NOMO-1 treated with DMSO at 0.1 percent for 48 hours (cell line): ENCODE measurements at regions not wholly inside any gene's neighbourhood (a gene's known extent, or its start where the extent isn't known, plus 50 kb on each side); places are given as distances from the start of the nearest gene placed in this dataset.
"Not testable (repeated sequence)": the region's sequence is repeated elsewhere in the genome, so short reads cannot be mapped to it uniquely, and the experiment has no call there.

Experiments used
- DNase-seq: peaks from one replicate; lab custom pipeline; 2025; ENCODE audit not compliant: unreplicated experiment; lab: John Stamatoyannopoulos, UW

DNA sequence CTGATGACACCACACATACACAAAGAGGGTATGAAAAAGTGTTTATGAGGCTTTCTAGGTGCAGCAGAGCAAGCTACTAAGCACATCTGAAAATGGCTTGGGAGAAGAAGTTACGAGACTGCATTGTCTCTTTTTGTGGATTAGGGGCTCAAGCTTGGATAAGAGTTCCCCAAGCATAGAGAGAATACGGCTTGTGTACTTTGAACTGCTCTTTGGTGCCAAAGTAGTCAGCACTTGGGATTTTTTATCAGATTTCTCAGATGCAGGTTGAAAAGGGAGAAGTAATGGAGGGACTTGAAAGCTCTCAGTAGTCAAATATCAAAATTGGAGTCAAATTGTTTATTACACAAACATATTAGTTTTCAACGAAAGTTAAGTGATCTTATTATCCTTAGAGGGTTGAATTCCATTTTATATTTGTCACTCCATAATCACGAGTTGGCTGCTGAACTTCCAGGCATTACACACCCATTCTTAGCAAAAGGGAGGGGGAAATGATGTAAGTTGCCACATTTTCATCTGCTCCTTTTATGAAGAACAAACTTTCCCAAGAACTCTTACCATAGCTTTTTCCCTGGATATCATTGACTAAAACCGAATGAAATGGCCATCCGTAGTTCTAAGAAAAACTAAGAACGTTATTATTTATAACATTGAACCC lies 1904.9 kb downstream of the PCDH7 start:
- no peak for DNase-seq

DNA sequence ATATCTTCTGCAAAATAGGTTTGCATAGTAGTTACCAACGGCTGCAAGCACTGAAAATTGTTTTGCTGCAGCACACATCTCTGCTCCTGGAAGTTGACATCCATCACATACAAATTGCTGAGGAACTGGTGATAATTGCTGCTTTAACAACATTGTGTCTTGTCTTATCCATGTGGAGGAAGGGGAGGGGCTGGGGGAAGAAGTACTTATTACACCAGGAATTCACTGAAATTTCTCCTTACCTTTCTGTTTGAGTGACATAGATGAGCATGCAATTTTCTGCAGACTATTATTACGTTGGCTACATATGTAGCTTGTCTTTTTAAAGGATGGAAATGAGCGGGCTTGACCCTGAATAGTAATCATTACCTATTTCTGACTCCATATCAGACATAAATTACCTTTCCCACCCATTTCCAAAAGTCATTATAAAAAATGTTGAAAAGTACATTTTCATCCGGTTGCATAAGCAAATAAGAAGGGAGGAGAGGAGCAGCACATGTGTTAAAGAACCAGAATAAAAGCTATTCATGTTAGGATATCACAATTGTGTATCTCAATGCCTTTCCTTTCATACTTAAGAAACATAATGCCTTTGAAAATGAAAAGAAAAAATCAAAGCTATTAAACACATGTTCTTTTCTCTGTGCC lies 1905.6 kb downstream of the PCDH7 start:
- DNase-seq, result no peak

DNA sequence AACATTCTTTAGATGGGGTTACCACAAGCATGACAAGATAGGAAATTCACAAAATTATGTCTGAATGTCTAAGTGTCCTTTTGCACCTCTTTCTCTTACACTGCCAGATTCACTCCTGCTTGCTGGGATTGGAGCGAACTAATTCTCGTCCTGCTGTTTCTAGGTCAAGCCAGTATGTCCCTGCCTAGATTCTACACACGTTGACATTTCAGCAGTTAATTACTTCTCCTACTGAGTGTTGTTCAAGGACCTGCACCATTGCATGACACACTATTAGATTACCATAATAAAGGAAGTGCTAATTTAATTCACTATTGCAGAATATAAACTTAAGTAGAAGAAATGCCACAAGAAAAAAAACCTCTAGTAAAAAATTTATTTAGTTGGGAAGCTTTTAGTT lies 1911.7 kb downstream of the PCDH7 start:
- no peak for DNase-seq

DNA sequence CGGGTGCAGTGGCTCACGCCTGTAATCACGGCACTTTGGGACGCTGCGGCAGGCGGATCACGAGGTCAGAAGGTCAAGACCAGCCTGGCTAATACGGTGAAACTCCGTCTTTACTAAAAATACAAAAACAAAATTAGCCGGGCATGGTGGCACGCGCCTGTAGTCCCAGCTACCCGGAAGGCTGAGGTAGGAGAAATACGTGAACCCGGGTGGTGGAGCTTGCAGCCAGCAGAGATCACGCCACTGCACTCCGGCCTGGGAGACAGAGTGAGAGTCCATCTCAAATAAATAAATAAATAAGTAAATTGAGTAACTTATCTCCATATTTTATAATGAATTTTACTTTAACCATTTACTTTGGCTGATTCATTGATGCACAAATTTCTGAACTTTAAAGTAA lies 1913.3 kb downstream of the PCDH7 start:
- DNase-seq, result no peak

DNA sequence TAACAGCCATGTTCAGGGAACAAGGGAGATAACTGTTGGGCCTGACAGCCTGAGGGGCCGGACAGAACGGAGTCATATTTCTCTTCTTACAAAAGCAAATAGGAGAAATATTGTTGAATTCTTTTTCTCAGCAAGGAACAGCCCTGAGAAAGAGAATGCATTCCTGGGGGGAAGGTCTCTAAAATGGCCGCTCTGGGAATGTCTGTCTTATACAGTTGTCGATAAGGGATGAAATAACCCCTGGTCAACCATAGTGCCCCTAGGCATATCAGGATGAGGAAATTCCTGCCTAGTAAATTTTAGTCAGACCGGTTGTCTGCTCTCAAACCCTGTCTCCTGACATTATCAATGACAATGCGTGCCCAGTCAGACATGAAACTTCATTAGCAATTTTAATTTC lies 1925.5 kb downstream of the PCDH7 start:
- no peak for DNase-seq

GRCh38 chr4:32658019-32658418 lies 1937.8 kb downstream of the PCDH7 start:
- no peak for DNase-seq

- no peak for DNase-seq
Measured at GRCh38 chr4:32661229-32661628, 1941.1 kb downstream of the PCDH7 start.

DNA sequence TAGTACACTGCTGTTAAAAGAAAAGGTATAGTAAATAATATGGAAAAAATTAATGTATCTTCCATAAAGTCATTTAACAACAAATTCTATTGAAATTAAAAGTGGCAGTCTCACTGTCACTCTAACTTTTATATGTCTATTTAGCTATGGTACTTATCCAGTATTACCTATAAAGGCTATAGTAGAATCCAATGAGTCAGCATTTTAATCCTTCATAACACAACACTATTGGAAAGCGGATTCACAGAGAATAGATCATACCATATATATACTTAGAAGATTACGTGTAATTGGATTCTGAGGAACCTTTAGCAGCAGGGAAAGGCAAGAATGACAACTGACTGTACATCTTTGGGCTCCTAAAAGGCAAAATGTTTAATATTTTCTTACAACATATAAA lies 1942.6 kb downstream of the PCDH7 start:
- no peak for DNase-seq

DNA sequence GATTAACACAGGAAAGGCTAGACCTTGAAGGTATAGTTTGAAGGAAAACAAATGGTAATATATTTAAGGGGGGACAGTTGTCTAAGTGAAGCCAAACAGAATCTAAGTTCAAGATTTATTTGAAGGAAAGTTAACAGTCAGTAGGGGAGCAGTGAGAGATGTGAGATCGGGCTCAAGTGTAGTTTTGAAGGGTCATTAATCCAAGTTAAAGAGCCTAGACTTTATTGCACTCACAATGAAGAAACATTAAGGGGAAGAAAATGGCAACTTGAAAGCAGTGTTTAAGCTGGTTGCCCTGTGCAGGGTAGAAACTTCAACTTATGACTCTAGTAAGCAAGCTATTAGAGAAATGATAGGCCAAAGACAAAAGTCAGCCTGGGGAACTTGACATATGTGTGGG lies 1952.2 kb downstream of the PCDH7 start:
- no peak for DNase-seq

- DNase-seq, result no peak
Measured at GRCh38 chr4:32680946-32681345, 1960.8 kb downstream of the PCDH7 start.

DNA sequence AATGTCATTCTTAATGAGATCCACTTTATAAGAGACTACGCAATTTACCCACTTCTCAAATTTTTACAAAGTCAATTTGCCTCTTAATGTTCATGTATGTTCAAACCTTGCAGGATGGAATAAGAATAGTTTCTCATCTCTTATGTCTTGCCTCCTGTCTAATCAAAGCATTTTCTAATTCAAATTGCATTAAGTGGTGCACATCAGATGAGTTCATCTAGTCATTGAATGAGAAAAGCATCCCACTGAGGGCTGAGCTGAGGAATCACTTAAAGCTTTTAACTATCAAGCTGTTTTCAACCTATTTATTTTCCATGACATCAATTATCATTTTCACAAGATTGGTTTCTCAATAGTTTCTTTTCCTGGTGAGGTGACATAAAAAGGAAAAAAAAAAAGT lies 1964.0 kb downstream of the PCDH7 start:
- DNase-seq, result no peak

- DNase-seq, result no peak
Measured at GRCh38 chr4:32686123-32686522, 1966.0 kb downstream of the PCDH7 start.

DNA sequence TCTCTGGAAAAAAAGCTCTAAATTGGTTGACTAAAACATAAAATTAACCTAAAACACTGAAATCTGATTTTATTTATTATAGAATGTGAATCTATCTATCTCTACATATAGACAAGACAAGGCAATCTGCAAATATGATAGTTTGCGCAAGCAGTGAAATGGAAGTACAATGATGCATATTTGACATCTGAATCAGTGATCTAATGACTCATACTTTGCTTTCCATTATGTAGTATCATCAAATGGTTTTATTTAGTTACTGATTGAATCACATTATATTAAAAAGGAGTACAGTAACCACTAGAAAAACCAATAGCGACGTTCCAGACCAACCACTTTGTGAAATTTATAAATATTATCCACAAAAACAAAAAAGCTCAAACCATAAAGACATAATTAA lies 1969.3 kb downstream of the PCDH7 start:
- DNase-seq, result no peak

GRCh38 chr4:32697281-32697814 lies 1977.2 kb downstream of the PCDH7 start:
- peak; percentile 22 for DNase-seq

DNA sequence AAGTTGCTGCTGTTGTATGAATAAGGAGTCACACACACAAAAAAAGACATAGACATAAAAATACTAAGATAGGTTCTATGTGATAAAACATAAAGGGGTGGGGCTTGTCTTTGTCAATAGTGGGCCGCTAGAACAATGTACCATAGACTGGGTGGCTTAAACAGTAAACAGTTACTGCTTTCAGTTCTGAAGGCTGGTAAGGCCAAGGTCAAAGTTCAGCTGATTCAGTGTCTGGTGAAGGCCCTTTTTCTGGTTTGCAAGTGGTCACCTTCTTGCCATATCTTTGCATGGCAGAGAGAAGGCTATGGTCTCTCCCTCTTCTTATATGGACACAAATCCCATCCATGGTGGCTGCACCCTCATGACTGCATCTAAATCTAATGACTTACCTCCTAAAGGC lies 1980.7 kb downstream of the PCDH7 start:
- DNase-seq, result no peak

DNA sequence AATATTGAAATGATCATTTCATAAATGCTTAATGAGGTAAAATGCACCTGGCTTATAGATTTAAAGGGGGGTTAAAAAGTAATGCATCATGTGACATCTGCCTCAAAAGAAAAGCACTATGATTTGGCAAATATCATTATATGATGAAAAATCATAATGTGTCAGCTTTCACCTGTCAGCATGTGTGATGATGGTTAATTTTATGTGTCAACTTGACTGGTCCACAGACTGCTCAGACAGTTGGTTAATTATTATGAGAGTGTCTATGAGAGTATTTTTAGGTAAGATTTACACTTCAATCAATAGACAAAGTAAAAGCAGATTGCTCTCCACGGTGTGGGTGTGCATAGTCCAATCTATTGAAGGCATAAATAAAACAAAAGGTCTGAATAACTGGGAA lies 1986.7 kb downstream of the PCDH7 start:
- no peak for DNase-seq

DNA sequence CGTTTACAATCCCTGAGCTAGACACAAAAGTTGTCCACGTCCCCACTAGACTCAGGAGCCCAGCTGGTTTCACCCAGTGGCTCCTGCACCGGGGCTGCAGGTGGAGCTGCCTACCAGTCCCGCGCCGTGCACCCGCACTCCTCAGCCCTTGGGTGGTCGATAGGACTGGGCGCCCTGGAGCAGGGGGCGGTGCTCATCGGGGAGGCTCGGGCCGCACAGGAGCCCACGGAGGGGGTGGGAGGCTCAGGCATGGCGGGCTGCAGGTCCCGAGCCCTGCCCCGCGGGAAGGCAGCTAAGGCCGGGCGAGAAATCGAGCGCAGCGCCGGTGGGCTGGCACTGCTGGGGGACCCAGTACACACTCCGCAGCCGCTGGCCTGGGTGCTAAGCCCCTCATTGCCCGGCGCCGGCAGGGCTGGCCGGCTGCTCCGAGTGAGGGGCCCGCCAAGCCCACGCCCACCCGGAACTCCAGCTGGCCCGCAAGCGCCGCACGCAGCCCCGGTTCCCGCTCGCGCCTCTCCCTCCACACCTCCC lies 1996.0 kb downstream of the PCDH7 start:
- not testable (repeated sequence) for DNase-seq

- DNase-seq, result no peak
Measured at GRCh38 chr4:32735856-32736590, 2015.9 kb downstream of the PCDH7 start.

- DNase-seq, result no peak
Measured at GRCh38 chr4:32744211-32744610, 2024.0 kb downstream of the PCDH7 start.

GRCh38 chr4:32745351-32745750 lies 2025.2 kb downstream of the PCDH7 start:
- no peak for DNase-seq

- DNase-seq, result no peak
Measured at GRCh38 chr4:32748061-32748460, 2027.9 kb downstream of the PCDH7 start.

DNA sequence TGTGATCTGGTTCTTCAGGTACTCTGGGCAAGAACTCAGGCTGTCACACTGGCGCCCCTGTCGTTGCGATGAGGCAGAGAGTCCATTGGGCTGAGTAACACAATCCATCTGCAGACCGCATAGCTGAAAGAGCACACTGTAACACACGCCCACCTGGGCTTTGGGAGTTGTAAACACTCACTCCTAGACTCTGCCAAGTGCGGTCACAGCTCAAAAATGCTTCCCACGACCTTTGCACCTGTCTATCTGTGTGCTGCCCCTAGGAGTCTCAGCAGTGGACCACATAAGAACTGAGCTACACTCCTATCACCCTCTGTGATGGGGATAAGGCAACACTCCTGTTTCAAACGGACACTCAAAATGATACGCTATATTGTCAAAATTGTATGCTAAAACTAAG lies 2028.3 kb downstream of the PCDH7 start:
- DNase-seq, result no peak
